GM10266 (cell line): ENCODE measurements at regions not wholly inside any gene's neighbourhood (a gene's known extent, or its start where the extent isn't known, plus 50 kb on each side); places are given as distances from the start of the nearest gene placed in this dataset.

Experiments used
- DNase-seq: peaks from one replicate; pipeline ENCODE4 v3.0.0; 2012; ENCODE audit errors: extremely low spot score
- TF ChIP-seq, protein P1 (sequence below): IDR thresholded peaks from 2 replicates; pipeline ENCODE4 v1.5.1; 2012; ENCODE audit warnings: mild to moderate bottlenecking, low read depth; ENCODE audit not compliant: control insufficient read depth, insufficient read depth; ENCODE audit errors: missing control alignments

DNA sequence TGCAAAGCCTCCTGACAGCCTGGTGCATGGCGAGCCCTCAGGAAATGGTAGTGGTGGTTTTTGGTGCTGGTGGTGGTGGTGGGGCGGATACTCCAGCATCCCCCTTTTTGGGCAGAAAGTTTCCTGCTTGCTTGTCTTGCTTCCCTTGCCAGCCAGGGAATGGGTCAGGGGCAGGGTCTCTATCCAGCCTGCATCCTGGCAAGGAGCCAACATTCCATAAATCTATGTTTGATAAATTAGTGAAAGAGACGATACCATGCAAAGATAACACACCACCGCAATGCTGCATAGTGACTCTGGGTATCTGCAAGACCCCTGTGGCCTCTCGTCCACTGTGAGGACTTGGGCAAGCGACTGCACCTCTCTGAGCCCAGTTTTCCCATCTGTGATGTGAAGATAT, 246.2 kb downstream of the LRFN2 start:
- no peak for DNase-seq
- TF ChIP-seq, protein P1, sequence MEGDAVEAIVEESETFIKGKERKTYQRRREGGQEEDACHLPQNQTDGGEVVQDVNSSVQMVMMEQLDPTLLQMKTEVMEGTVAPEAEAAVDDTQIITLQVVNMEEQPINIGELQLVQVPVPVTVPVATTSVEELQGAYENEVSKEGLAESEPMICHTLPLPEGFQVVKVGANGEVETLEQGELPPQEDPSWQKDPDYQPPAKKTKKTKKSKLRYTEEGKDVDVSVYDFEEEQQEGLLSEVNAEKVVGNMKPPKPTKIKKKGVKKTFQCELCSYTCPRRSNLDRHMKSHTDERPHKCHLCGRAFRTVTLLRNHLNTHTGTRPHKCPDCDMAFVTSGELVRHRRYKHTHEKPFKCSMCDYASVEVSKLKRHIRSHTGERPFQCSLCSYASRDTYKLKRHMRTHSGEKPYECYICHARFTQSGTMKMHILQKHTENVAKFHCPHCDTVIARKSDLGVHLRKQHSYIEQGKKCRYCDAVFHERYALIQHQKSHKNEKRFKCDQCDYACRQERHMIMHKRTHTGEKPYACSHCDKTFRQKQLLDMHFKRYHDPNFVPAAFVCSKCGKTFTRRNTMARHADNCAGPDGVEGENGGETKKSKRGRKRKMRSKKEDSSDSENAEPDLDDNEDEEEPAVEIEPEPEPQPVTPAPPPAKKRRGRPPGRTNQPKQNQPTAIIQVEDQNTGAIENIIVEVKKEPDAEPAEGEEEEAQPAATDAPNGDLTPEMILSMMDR: no peak

DNA sequence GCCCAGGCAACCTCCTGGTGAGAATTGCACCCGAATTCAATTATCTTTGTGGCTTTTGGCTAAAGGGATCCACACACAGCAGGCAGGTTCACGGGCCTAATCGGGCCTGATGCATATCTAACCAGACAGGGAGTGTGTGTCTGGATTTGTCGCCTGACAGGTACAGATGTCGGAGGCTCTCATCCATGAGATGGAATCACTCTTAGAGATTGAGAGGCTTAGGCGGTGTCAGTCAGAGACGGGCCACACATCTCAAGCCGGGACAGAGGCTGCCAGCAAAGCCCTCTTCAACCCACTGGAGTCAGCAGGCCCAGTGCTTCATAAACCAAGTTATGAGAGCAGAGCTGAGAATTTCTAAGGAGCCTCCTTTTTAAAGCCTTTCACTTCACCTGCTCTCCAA, 247.0 kb downstream of the LRFN2 start:
- TF ChIP-seq, protein P1: no peak
- DNase-seq: no peak

DNA sequence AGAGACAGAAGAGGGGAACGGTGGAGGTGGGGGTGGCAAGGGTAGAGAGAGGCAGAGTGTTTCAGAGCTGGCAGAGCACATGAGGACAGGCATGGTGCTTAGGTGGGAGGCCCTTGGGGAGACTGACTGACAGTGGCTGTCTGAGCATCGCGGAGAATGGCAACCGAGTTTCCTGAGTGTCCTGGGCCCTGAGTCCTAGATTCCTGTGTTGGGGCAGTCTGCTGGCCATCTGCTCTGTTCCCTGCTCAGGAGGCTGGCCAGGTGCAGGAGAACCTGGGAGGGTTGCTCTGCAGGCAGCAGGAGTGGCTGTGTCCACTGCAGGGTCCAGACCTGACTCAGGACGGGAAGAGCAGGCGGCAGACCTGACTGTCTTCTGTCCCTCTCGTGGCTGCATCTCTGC, 248.9 kb downstream of the LRFN2 start:
- no peak for DNase-seq
- TF ChIP-seq, protein P1: no peak

DNA sequence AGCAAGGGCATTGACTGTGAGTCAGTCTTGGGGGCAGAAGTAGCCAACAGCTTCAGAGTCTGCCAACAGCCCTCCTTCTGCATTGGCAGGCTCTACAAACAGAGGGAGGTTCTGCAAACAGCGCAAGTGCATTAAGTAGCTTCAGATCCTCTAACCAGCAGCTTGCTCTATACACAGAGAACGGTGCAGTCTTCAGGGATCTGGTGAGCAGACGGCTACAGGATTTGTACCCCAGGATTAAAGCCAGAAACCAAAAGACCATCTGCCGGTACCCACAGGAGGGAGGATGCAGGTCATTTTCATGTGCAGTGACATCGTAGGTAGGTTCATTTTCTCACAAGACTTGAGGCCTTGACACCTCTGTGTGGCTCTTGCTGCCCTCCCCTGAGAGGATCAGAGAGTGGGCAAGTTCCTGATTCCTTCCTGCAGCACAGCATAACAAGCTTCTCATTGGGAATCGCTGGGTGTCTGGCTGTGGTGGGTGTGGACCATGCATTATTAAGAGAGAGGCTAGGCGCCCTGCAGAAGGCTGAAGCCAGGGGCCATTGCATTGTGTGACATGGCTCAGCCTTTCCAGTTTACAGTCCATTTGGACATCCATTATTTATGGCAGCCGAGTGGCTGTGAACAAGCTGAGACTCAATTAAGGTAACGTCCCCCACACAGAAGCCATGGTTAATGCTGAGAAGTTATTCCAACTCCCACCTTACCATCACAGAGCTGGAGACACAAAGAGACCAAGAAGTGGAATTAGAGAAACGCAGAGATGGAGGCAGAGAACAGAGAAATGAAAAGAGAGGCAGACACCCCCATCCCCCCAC, 250.0 kb downstream of the LRFN2 start:
- no peak for DNase-seq
- TF ChIP-seq, protein P1: no peak

DNA sequence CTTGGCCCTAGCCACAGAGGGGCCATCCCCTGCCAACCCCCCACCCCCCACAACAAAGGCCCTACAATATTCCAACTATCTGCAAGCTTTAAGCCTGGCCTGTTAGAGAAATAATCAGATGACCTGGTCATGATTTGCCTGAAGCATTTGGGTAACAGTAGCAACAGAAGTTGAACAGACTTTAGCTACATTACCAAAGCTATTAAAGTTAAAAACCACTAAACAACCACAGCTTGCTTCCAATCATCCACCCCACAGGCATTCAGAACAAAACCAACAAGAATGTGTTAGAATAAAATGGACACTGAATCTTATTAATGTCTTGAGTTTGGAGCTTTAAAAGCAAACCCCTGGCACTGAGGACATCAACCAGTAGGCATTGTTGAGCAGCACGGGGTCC, 250.9 kb downstream of the LRFN2 start:
- DNase-seq: no peak

DNA sequence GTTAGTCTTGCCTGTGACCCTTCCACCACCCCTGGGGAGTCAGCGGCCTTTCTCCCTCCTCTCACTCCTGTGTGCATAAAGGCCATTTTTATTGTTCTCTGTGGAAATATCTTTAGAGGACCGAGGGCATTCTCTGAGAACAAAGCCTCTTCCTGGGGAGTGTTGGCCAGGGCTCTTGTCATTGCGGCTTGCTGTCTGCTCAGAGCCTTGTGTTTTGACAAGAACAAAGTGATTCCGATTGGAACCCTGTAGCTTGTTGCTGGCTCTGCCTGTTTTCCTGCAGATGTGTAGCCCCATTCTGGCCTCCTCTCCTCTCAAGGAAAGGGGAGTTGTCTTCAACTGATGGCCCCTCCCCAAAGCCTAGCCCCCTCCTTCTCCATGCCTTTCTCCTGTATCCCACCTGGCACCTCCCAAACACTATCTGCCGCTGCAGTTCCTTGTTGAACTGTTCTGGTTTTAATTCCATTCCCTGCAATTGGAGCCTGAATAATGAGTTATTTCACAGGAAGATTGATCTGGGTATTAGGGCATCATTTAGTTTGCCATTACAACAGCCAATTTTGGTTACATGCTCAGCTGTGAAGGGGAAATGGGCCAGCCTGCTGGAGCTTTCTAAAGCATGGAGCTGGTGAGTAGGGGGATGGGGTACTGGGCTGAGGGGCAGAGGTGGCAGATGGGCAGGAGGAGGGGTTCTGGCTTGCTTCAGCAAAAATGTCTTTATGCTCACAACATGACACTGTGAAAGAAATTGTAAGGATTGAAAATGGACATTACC, 252.5 kb downstream of the LRFN2 start:
- TF ChIP-seq, protein P1: no peak
- DNase-seq: no peak

More for the DNA sequence above, 250.9 kb downstream of the LRFN2 start:
- TF ChIP-seq, protein P1: no peak

DNA sequence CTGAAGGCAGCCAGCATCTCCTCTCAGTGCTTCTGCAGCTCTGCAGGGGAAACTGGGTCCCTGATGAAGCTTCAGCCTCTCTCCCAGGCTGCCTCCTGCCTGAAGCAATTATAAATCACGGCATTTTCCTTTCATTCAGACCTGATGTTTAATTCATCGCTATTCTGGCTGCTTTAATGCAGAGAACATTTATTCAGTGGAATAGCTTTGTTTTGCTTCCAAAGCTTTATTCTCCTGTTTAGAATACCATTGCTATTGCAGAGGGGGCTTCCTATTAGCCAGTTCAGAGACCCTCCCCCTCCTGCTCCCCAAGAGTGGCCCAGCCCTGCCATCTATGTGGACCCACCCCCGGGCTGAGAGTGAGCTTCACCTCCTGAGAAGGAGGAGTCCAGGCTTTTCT, 255.6 kb downstream of the LRFN2 start:
- TF ChIP-seq, protein P1: no peak
- DNase-seq: no peak
